Liver (tissue), 8 donors: ENCODE measurements at regions not wholly inside any gene's neighbourhood (a gene's known extent, or its start where the extent isn't known, plus 50 kb on each side); places are given as distances from the start of the nearest gene placed in this dataset.

ENCODE experiments used
- DNase-seq: peaks from one replicate; pipeline ENCODE4 v3.0.0-alpha.2; 2017; ENCODE audit warnings: low spot score
- H3K27ac ChIP-seq, 2 donors: one replicate each; pipeline ENCODE4 v1.7.0; 2013; ENCODE audit warnings: inconsistent platforms in 2 of 2, low read length in 2 of 2, control low read depth in 1 of 2, low read depth in 1 of 2, mild to moderate bottlenecking in 1 of 2
- H3K27me3 ChIP-seq, 4 donors: one replicate each; pipeline versions ENCODE4 v1.6.1 to v1.7.0; 2013; ENCODE audit warnings: low read length in 3 of 4, inconsistent platforms in 1 of 4, mild to moderate bottlenecking in 1 of 4, moderate library complexity in 1 of 4; ENCODE audit not compliant: control insufficient read depth in 4 of 4, insufficient read depth in 4 of 4
- H3K36me3 ChIP-seq, 4 donors: one replicate each; pipeline versions ENCODE4 v1.6.1 to v1.7.0; 2013; ENCODE audit warnings: low read length in 3 of 4, mild to moderate bottlenecking in 3 of 4, low read depth in 1 of 4, moderate library complexity in 1 of 4; ENCODE audit not compliant: control insufficient read depth in 4 of 4, insufficient read depth in 3 of 4
- H3K4me1 ChIP-seq, 4 donors: one replicate each; pipeline versions ENCODE4 v1.6.1 to v1.7.0; 2013; ENCODE audit warnings: low read length in 3 of 4, mild to moderate bottlenecking in 3 of 4, moderate library complexity in 1 of 4; ENCODE audit not compliant: control insufficient read depth in 4 of 4, insufficient read depth in 4 of 4
- H3K4me3 ChIP-seq, 3 donors: one replicate each; pipeline versions ENCODE4 v1.6.1 to v1.7.0; 2013; ENCODE audit warnings: low read length in 3 of 3, control low read depth in 1 of 3, low read depth in 1 of 3, mild to moderate bottlenecking in 1 of 3
- H3K9ac ChIP-seq, 2 donors: one replicate each; pipeline ENCODE4 v1.7.0; 2013; ENCODE audit warnings: low read length in 2 of 2, mild to moderate bottlenecking in 2 of 2, moderate library complexity in 2 of 2, control low read depth in 1 of 2, low read depth in 1 of 2
- H3K9me3 ChIP-seq, 4 donors: one replicate each; pipeline versions ENCODE4 v1.6.1 to v1.7.0; 2013; ENCODE audit warnings: low read length in 3 of 4; ENCODE audit not compliant: control insufficient read depth in 4 of 4
- ATF3 ChIP-seq: IDR thresholded peaks from 2 replicates; pipeline ENCODE4 v1.6.1; 2016; ENCODE audit warnings: antibody characterized with exemption
- CTCF ChIP-seq: fragments of 150-350 bp; IDR thresholded peaks from 2 replicates; pipeline ENCODE4 v1.5.1; 2017; ENCODE audit warnings: improper control_type of control experiment, low read depth, low read length; ENCODE audit not compliant: missing input control
- EGR1 ChIP-seq, 2 donors: IDR thresholded peaks; 2 replicates each; pipeline ENCODE4 v1.6.1; 2016 to 2018; ENCODE audit warnings: antibody characterized with exemption in 2 of 2, low read depth in 2 of 2
- FOXA1 ChIP-seq: IDR thresholded peaks from 2 replicates; pipeline ENCODE4 v1.6.1; 2016; ENCODE audit warnings: antibody characterized with exemption
- FOXA2 ChIP-seq: IDR thresholded peaks from 2 replicates; pipeline ENCODE4 v1.6.1; 2016; ENCODE audit warnings: antibody characterized with exemption
- GABPA ChIP-seq, 2 donors: IDR thresholded peaks in 1 of 2; conservative IDR thresholded peaks in 1 of 2; 2 replicates each; pipeline ENCODE4 v1.6.1; 2016; ENCODE audit warnings: antibody characterized with exemption in 2 of 2, mild to moderate bottlenecking in 1 of 2, moderate library complexity in 1 of 2
- HNF4A ChIP-seq, 2 donors: conservative IDR thresholded peaks; 2 replicates each; pipeline ENCODE4 v1.6.1; 2016; ENCODE audit warnings: antibody characterized with exemption in 2 of 2, mild to moderate bottlenecking in 2 of 2
- HNF4G ChIP-seq: IDR thresholded peaks from 2 replicates; pipeline ENCODE4 v1.6.1; 2016; ENCODE audit warnings: antibody characterized with exemption
- JUND ChIP-seq, 2 donors: IDR thresholded peaks; 2 replicates each; pipeline ENCODE4 v1.6.1; 2016; ENCODE audit warnings: antibody characterized with exemption in 2 of 2
- MAX ChIP-seq: IDR thresholded peaks from 2 replicates; pipeline ENCODE4 v1.6.1; 2016; ENCODE audit warnings: antibody characterized with exemption
- NR2F2 ChIP-seq: IDR thresholded peaks from 2 replicates; pipeline ENCODE4 v1.6.1; 2016; ENCODE audit warnings: antibody characterized with exemption
- RAD21 ChIP-seq, 2 donors: IDR thresholded peaks; 2 replicates each; pipeline ENCODE4 v1.6.1; 2016; ENCODE audit warnings: antibody characterized with exemption in 2 of 2, mild to moderate bottlenecking in 2 of 2
- REST ChIP-seq: IDR thresholded peaks from 2 replicates; pipeline ENCODE4 v1.6.1; 2016; ENCODE audit warnings: antibody characterized with exemption, mild to moderate bottlenecking
- RXRA ChIP-seq, 2 donors: IDR thresholded peaks; 2 replicates each; pipeline ENCODE4 v1.6.1; 2017 to 2018; ENCODE audit warnings: antibody characterized with exemption in 2 of 2, mild to moderate bottlenecking in 1 of 2
- SP1 ChIP-seq: IDR thresholded peaks from 2 replicates; pipeline ENCODE4 v1.6.1; 2018; ENCODE audit warnings: antibody characterized with exemption, mild to moderate bottlenecking
- TAF1 ChIP-seq: conservative IDR thresholded peaks from 2 replicates; pipeline ENCODE4 v1.6.1; 2016; ENCODE audit warnings: antibody characterized with exemption, mild to moderate bottlenecking
- YY1 ChIP-seq: IDR thresholded peaks from 2 replicates; pipeline ENCODE4 v1.6.1; 2016; ENCODE audit warnings: antibody characterized with exemption, mild to moderate bottlenecking
- ZBTB33 ChIP-seq: IDR thresholded peaks from 2 replicates; pipeline ENCODE4 v1.6.1; 2016; ENCODE audit warnings: antibody characterized with exemption
- WGBS: extraction: QIAGEN DNeasy Blood & Tissue Kit; methylation state at CpG from one replicate; pipeline ENCODE4 v1.1.7; 2013; 5-methylcytosine and 5-hydroxymethylcytosine counted together
- donor health status: healthy.
- donor health status: healthy.
- donor health status: healthy.
- donor health status: healthy.
- donor health status: healthy.

GRCh38 chr5:8570528-8570927 is 701.6 kb downstream of the MTRR start:
- H3K4me1 ChIP-seq, result no peaks in the 10 kb centered on the region
- no peak for DNase-seq
- WGBS, result 70% methylated on average over 3 of the region's 3 CpGs

GRCh38 chr5:8576178-8576577 is 707.2 kb downstream of the MTRR start:
- no peak overlapping the region for H3K4me3 ChIP-seq
- TF ChIP-seq ATF3, result no peak
- no peak for TF ChIP-seq FOXA1
- no peak for TF ChIP-seq MAX
- TF ChIP-seq TAF1, result no peak
- TF ChIP-seq JUND (IDR thresholded peaks at IDR 0.05), result no peak
- no peak for TF ChIP-seq HNF4G
- TF ChIP-seq ZBTB33, result no peak
- TF ChIP-seq SP1, result no peak
- TF ChIP-seq YY1, result no peak
- no peak for TF ChIP-seq CTCF
- TF ChIP-seq NR2F2, result no peak
- TF ChIP-seq REST, result no peak
- no peak for TF ChIP-seq FOXA2
- TF ChIP-seq HNF4A (conservative IDR thresholded peaks at IDR 0.05), result no peak
- no peak for TF ChIP-seq RXRA (IDR thresholded peaks at IDR 0.05)
- no peak for TF ChIP-seq EGR1 (IDR thresholded peaks at IDR 0.05; ENCODE audit: low read depth in 2 of 2)
- TF ChIP-seq GABPA (IDR thresholded peaks at IDR 0.05 in 1 of 2, conservative IDR thresholded peaks at IDR 0.05 in 1 of 2), result no peak
- H3K9ac ChIP-seq, result no peak overlapping the region
- H3K9me3 ChIP-seq, result no peaks in the 10 kb centered on the region
- no peaks in the 10 kb centered on the region for H3K4me1 ChIP-seq
- no peaks in the 10 kb centered on the region for H3K36me3 ChIP-seq
- no peak for DNase-seq
- no peaks in the 10 kb centered on the region for H3K27me3 ChIP-seq
- no peak overlapping the region for H3K27ac ChIP-seq
- WGBS, result 77% methylated on average over 10 of the region's 10 CpGs

More at GRCh38 chr5:8570528-8570927, 701.6 kb downstream of the MTRR start:
- Histone ChIP-seq H3K9ac (no peak overlapping the region), H3K27me3 (no peaks in the 10 kb centered on the region), H3K4me3 (no peak overlapping the region), H3K36me3 (no peaks in the 10 kb centered on the region), H3K27ac (no peak overlapping the region), H3K9me3 (no peaks in the 10 kb centered on the region)
- no peak for TF ChIP-seq RAD21 (IDR thresholded peaks at IDR 0.05)
- TF ChIP-seq ATF3, result no peak
- TF ChIP-seq HNF4A (conservative IDR thresholded peaks at IDR 0.05), result no peak
- no peak for TF ChIP-seq HNF4G
- no peak for TF ChIP-seq MAX
- no peak for TF ChIP-seq GABPA (IDR thresholded peaks at IDR 0.05 in 1 of 2, conservative IDR thresholded peaks at IDR 0.05 in 1 of 2)
